Activated CD4-positive, alpha-beta T cell treated with anti-CD3 and anti-CD28 coated beads, Interleukin-2, amount 50 U/mL, for 16 hours (primary cell): ENCODE measurements at regions not wholly inside any gene's neighbourhood (a gene's known extent, or its start where the extent isn't known, plus 50 kb on each side); places are given as distances from the start of the nearest gene placed in this dataset.
"Not testable (repeated sequence)": the region's sequence is repeated elsewhere in the genome, so short reads cannot be mapped to it uniquely, and the experiment has no call there.

ENCODE experiments used
- DNase-seq: peaks from one replicate; pipeline ENCODE4 v3.0.0-alpha.2; 2020

DNA sequence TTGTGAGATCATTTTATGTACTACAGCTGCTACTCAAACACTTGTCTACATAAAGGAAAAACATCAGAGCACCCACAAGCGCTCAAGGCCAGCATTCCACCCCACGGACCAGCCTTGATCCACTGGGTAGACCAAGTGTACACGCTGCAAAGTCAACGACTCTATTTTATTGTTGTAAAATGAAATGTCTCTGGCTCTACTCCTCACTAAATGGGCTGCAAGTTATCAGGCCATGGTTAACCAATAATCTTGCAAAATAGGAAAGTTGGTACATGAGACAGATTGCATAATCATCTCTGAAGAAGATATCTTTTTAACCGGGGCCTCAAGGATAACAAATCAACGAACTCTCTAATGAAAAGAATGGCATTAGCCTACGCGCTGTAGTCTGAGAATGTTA lies 69.9 kb upstream of the FOXN3 start:
- DNase-seq, result no peak

GRCh38 chr14:89486505-89486904 lies 69.5 kb upstream of the FOXN3 start:
- no peak for DNase-seq

GRCh38 chr14:89485264-89485663 lies 68.2 kb upstream of the FOXN3 start:
- no peak for DNase-seq

GRCh38 chr14:89484051-89484844 lies 67.2 kb upstream of the FOXN3 start:
- DNase-seq, result no peak

DNA sequence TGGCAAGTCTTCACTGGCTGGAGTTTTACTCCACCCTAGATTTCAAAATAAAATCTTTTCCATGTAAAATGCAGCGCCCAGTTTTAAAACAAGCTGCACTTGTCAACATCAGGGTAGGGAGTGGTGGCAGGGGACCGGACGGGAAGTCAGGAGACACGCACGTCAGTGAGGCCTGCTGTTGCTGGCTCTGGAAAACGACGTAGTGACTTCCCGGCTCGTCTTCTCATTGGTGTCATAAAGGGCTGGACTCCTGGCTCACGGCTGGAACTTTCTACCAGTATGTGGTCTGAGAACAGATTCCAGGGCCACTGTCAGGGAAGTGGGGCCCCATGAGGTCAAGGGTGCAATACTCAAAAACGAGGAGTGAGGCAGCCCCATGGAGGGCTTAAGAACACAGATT lies 64.2 kb upstream of the FOXN3 start:
- no peak for DNase-seq

DNA sequence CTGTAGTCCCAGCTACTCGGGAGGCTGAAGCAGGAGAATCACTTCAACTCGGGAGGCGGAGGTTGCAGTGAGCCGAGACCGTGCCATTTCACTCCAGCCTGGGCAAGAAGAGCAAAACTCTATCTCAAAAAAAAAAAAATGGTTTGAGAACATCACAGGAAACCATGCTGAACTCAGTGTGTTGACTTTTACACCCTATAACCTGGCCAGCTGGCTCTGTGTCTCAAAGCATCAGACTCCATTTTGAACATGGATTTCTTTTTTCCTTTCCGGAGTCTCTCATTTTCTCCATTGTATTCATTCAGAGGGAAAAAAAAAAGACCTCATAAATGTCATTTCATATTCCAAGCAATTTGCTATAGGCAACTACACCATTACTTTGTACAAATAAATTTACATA lies 63.2 kb upstream of the FOXN3 start:
- DNase-seq, result no peak

GRCh38 chr14:89479802-89480201 lies 62.8 kb upstream of the FOXN3 start:
- DNase-seq, result no peak

- no peak for DNase-seq
Observed at GRCh38 chr14:89477391-89477790, 60.4 kb upstream of the FOXN3 start.

DNA sequence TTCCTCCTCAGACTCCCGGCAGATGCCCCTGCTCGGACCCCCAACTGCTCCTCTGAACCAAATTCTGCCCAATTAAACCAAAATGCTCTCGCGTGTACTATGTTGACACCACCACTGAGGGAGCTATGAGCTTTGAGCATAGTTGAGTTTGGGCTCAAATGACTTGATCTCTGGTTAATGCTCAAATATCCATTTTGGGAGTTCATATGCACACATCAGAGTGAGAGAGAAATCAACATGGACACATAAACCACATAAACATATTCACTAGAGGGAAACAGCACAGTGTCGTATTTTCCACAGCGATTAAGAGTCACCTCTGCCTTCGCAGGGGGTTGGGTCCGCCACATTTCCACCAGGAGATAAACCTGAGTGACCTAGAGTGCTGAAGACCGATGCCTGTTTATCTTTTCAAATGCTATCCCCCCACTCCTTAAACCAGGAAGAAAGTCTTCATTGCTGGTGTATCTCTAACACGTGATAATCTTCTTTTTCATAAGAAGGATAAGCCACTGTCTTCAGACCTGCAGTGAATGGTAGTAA lies 59.4 kb upstream of the FOXN3 start:
- DNase-seq, result no peak

DNA sequence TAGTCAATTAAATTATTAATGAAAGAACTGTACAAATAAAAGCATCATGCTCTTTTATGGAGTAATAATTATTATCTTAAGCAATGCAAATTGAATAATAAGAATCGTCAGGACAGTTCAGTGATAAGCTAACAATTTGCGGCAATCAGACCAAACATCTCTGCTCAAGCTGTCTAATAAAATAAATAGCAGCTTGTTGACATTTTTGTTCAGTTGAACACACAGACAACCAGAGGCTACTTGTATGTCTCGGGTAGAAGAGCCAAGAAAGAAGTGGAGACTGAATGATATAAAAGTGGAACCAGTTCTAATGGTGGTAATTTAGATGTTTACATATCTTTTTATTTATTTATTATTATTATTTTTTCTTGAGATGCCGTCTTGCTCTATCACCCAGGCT lies 57.4 kb upstream of the FOXN3 start:
- no peak for DNase-seq

DNA sequence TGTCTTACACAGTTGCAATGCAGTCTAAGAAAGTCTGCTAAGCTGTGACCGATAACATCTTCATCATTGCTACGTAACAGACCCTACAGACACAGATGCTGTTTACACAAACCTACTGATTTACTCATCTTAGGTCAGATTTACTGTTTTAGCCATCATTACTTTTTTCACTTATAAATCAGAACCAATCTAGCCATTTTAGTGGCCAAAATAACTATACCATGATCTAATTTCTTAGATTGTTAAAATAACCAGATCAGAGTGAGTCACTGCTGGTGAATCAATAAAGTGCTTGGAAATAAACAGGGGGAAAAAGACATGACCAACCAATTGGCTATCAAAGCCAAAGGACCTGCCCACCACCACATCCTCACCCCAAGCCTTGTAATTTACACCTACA lies 57.0 kb upstream of the FOXN3 start:
- no peak for DNase-seq

DNA sequence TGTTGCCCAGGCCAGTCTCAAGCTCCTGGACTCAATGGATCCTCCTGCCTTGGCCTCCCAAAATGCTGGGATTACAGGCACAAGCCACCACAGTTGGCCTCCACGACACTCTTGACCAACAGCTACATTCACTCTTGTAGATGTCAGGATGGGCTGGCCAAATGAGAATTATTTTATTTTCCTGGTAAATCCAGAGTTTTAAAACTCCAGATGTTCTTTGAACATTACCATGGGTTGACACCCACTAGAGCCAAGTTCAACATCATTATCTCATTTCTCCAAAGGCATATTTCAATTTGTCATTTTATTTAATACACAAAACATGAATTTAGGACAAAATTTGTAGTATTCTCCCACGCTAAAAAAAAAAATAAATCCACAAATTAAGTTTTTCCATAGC lies 56.5 kb upstream of the FOXN3 start:
- no peak for DNase-seq

GRCh38 chr14:89470401-89470800 lies 53.4 kb upstream of the FOXN3 start:
- DNase-seq, result no peak

GRCh38 chr14:89469210-89470198 lies 52.5 kb upstream of the FOXN3 start:
- DNase-seq, result no peak

- no peak for DNase-seq
Observed at GRCh38 chr14:89468566-89468965, 51.5 kb upstream of the FOXN3 start.

GRCh38 chr14:89468030-89468429 lies 51.0 kb upstream of the FOXN3 start:
- DNase-seq, result not testable (repeated sequence)

GRCh38 chr14:89466944-89467343 lies 49.9 kb upstream of the FOXN3 start:
- no peak for DNase-seq
